ELR (cell line): ENCODE measurements at regions not wholly inside any gene's neighbourhood (a gene's known extent, or its start where the extent isn't known, plus 50 kb on each side); places are given as distances from the start of the nearest gene placed in this dataset.
A peak's percentile ranks its signal among the peaks of the same experiment; 100 is the strongest.

Experiments used
- DNase-seq: peaks from one replicate; pipeline ENCODE4 v3.0.0-alpha.2; 2015; ENCODE audit warnings: low read depth

DNA sequence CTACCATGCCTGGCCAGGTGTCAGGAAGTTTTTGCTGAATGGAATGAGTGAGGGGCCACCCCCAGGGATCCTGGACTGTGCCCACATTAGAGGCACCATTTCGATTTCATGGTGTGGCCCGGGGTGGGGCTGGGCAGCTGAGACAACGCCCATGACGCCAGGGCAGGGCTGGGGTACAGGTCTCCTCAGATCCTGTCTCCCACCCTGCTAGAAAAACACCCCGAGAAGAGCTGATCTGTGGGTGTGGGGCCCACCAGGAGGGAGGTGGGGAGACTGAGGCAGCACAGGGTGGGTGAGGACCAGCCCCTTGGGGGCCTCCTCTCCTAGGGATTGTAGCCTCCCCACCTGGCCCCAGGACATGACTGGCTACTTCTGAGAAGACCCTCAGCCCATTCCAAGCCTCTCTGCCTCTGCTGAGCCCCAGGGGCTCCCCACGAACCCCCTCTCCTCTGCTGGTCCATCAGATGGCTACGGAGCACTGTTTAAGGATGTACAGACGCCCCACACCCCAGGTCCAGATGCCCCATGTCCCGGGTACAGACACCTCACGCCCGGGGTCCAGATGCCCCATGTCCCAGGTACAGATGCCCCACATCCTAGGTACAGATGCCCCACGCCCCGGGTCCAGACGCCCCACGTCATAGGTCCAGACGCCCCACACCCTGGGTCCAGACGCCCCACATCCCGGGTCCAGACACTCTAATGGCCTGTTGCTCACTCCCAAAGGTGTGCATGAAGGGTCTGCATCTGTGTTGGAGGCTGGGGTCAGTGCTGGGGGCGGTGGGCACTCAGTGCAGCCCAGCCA lies 99.4 kb downstream of the MICALL2 start:
- no peak for DNase-seq

DNA sequence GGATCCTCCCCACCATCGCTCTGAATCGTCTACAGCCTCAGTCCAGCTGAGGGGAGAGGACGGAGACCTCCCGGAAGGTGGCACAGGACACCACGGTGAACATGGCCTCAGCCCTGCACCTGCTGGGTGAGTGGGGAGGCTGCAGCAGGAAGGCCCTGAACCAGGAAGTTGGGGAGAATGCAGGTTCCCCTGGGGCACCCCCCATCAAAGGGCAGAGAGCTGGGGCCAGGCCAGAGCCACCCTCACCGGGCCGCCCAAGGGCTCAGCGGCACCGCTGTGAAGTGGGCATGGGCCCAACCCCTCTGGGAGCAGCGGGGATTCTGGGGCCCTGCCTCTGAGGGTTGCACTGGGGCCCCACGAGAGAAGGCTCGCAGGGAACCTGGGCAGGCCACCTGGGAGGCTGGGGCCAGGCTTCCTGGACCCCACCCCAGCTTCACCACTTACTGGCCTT lies 98.7 kb downstream of the MICALL2 start:
- DNase-seq = no peak

DNA sequence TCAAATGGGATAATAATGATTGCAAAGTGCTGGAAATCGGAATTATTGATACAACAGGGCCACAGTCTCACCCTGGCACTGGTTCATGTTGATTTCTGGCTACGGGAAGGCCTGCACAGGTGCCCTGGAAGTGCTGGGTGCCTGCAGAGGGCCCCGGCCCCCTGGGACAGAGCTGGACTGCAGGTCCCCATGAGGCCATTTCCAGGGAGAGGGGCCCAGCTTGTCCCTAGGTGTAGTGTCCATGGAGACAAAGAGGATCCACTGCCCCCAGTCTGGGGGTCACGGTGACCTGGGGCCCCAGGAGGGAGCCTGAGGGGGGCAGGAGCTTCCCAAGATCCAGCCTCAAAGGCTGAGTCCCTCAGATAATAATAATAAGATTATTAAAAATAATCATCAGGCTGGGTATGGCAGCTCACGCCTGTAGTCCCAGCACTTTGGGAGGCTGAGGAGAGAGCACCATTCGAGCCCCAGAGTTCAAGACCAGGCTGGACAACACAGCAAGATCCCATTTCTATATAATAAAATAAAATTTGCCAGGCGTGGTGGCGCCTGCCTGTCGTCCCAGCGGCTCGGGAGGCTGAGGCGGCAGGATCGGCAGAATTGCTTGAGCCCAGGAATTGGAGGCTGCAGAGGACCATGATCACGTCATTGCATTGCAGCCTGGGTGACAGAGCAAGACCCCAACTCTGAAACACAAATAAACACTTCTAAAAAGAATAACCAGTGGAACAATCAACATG lies 98.1 kb downstream of the MICALL2 start:
- no peak for DNase-seq

- no peak for DNase-seq
These were observed 97.5 kb downstream of the MICALL2 start for GRCh38 chr7:1361756-1362125.

DNA sequence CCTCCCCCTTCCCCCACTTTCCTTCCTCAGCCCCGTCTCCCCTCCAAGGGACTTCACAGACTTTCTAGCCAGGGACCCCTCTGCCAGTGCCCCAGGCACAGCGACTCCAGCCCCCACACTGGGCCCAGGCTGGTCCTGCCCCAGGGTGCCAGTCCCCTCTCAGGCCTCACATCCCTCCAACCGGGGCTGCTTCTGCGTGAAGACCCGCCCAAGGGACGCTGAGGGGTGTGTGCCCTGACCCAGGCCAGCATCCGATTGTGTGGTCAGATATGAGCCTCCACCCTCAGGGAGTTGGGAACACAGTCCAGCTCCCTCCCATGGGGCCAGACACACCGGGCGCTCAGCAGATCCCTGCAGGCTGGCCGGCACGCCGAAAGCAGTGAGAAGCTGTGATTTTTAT lies 97.0 kb downstream of the MICALL2 start:
- DNase-seq = no peak

GRCh38 chr7:1364068-1364905 lies 95.0 kb downstream of the MICALL2 start:
- peak; percentile 18 for DNase-seq

GRCh38 chr7:1364906-1365570 lies 94.2 kb downstream of the MICALL2 start:
- DNase-seq = no peak

GRCh38 chr7:1365846-1366245 lies 93.4 kb downstream of the MICALL2 start:
- no peak for DNase-seq

GRCh38 chr7:1366801-1367405 lies 92.4 kb downstream of the MICALL2 start:
- no peak for DNase-seq

- no peak for DNase-seq
These were observed 91.6 kb downstream of the MICALL2 start for GRCh38 chr7:1367501-1368183.

GRCh38 chr7:1368184-1368681 lies 91.0 kb downstream of the MICALL2 start:
- no peak for DNase-seq

DNA sequence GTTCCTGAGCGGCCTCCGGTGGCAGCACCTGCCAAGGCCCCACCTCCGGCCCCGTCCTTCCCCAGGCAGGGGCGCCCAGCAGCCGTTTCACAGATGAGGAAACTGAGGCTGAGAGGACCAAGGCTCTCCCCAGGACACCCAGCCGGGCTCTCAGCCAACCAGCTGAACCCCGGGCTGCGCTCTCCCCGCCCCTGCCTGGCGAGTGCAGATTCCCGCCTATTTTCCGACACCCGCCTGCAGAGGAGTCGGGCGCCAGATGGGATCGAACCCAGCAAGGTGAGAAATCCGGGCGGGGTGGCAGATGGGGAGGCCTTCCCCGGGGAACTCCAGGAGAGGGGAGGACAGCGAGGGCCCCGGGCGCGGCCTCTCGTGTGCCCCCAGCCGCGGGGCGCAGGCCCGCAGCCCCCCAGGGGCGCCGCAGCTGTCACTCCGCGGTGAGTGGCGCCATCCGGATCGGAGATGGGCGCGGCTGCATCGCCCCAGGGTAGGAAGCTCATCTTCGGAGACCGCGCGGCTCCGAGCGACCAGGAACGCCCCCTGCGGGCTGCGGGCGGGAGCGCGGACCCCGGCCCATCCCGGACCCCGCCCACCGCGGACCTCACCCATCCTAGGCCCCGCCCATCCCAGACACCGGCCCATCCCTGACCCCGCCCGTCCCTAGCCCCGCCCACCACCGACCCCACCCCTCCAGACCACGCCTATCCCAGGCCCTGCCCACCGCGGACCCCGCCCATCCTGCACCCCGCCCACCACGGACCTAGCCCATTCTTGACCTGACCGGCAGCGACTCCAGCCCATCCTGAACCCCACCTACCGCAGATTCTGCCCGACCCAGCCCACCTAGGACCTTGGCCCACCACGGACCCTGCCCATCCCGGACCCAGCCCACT lies 90.3 kb downstream of the MICALL2 start:
- peak; percentile 67 for DNase-seq

- no peak for DNase-seq
These were observed 89.2 kb downstream of the MICALL2 start for GRCh38 chr7:1369916-1370657.

- DNase-seq = no peak
These were observed 88.5 kb downstream of the MICALL2 start for GRCh38 chr7:1370738-1371137.

- no peak for DNase-seq
These were observed 87.2 kb downstream of the MICALL2 start for GRCh38 chr7:1372063-1372462.

- no peak for DNase-seq
These were observed 86.4 kb downstream of the MICALL2 start for GRCh38 chr7:1372671-1373379.

DNA sequence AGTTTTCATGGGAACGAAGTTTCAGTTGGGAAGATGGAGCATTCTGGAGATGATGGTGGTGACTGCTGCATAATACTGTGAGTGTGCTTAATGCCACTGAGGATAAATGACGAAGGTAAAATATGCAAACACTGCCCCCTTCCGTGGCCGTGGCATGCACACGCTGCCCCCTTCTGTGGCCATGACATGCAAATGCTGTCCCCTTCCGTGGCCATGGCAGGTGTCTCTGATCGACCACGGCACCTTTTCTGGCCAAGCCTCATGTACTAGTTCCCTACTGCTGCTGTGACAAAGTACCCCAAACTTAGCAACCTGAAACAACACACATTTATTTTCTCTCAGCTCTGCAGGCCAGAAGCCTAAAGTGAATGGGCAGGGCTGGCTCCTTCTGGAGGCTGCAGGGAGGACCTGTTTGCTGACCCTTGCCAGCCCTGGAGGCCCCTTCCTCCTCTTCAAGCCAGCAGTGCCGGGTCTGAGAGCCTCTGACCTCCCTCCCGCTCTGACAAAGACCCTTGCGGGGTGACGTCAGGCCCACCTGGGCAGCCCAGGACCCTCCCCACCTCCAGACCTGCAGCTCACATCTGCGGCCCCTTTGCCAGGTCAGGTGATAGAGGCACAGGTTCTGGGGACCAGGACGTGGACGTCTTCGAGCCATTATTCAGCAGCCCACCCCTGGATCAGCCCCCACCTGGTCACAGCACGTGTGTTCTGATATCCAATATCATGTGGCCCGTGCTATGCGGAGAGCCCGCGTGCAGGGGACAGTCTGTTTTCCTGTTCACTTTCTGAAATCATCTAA lies 82.0 kb downstream of the MICALL2 start:
- no peak for DNase-seq
